ENCODE measurements at regions not wholly inside any gene's neighbourhood (a gene's known extent, or its start where the extent isn't known, plus 50 kb on each side); places are given as distances from the start of the nearest gene placed in this dataset.

- no peaks in the 10 kb centered on the region for H3K36me3 ChIP-seq (ENCODE audit: control insufficient read depth in 1 of 2, insufficient read depth in 2 of 2, low read length in 2 of 2)
- CTCF ChIA-PET = interaction anchor here (0.9 to 4.8 kb wide), 2 partner anchors 12 to 29 kb away, joined by 4 to 28 read pairs; no protein-coding TSS in a partner anchor
- peak overlapping the region; percentile 57 for H3K9ac ChIP-seq (ENCODE audit: low read length)
- TSS peak; percentile 81 for BruUV-seq (replicated peaks)
- peak overlapping the region in 1 of 2 experiments; percentile 17; a peak in 2 of 4 replicates for H3K4me3 ChIP-seq (replicated peaks in 1 of 2; ENCODE audit: low read depth in 1 of 2, low read length in 2 of 2)
- peak overlapping the region; percentile 99 for H3K27ac ChIP-seq (ENCODE audit: low read depth, low read length)
- peak overlapping the region; percentile 8 for H2AFZ ChIP-seq (ENCODE audit: low read depth, low read length, poor library complexity, severe bottlenecking)
- H4K20me1 ChIP-seq (ENCODE audit: insufficient read depth) = no peaks in the 10 kb centered on the region
- H3K27me3 ChIP-seq (ENCODE audit: insufficient read depth, low read length) = no peaks in the 10 kb centered on the region
- H3K9me2 ChIP-seq (ENCODE audit: insufficient read depth) = no peaks in the 10 kb centered on the region
- H3K79me2 ChIP-seq (ENCODE audit: insufficient read depth, low read length) = no peaks in the 10 kb centered on the region
- intact Hi-C loops (cut with micrococcal nuclease) = loop anchor here (1.0 to 5.0 kb wide), 4 partner anchors 37 to 135 kb away; no protein-coding TSS in a partner anchor
- peak; percentile 94 for DNase-seq (ENCODE audit: low read depth, low spot score)
- ATAC-seq = peak; percentile 58
- peak overlapping the region; percentile 73 for H3K4me2 ChIP-seq (ENCODE audit: low read length)
- POLR2A ChIA-PET = interaction anchor here (0.5 to 4.8 kb wide), 11 partner anchors 8 to 216 kb away, joined by 3 to 48 read pairs (median 7); partner anchors contain the start of gene RTTN
- RAD21 ChIA-PET (ENCODE audit: low non-redundant PET in 1 of 2, low total read pairs in 2 of 2, uncharacterized antibody in 2 of 2, unreplicated experiment in 2 of 2) = interaction anchor here (0.6 to 1.0 kb wide), 3 partner anchors 37 to 135 kb away, joined by 3 to 4 read pairs (median 3); no protein-coding TSS in a partner anchor
- H3K9me3 ChIP-seq (ENCODE audit: control insufficient read depth in 1 of 2, insufficient read depth in 1 of 2, low read depth in 1 of 2, low read length in 2 of 2) = no peaks in the 10 kb centered on the region
- peaks cover 82 to 97% of the 10 kb centered on the region in 2 experiments for H3K4me1 ChIP-seq (ENCODE audit: control insufficient read depth in 1 of 2, insufficient read depth in 2 of 2, low read length in 2 of 2)
- TF ChIP-seq, protein P1, sequence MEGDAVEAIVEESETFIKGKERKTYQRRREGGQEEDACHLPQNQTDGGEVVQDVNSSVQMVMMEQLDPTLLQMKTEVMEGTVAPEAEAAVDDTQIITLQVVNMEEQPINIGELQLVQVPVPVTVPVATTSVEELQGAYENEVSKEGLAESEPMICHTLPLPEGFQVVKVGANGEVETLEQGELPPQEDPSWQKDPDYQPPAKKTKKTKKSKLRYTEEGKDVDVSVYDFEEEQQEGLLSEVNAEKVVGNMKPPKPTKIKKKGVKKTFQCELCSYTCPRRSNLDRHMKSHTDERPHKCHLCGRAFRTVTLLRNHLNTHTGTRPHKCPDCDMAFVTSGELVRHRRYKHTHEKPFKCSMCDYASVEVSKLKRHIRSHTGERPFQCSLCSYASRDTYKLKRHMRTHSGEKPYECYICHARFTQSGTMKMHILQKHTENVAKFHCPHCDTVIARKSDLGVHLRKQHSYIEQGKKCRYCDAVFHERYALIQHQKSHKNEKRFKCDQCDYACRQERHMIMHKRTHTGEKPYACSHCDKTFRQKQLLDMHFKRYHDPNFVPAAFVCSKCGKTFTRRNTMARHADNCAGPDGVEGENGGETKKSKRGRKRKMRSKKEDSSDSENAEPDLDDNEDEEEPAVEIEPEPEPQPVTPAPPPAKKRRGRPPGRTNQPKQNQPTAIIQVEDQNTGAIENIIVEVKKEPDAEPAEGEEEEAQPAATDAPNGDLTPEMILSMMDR (IDR thresholded peaks at IDR 0.05 in 2 of 3, conservative IDR thresholded peaks at IDR 0.05 in 1 of 3; ENCODE audit: borderline replicate concordance in 1 of 3, insufficient read depth in 1 of 3, low read depth in 2 of 3, low read length in 2 of 3) = no peak
- TF ChIP-seq TCF7L2 (IDR thresholded peaks at IDR 0.05; ENCODE audit: borderline replicate concordance, extremely low read depth, insufficient read depth, insufficient read length) (peak; percentile 53), EZH2phosphoT487 (IDR thresholded peaks at IDR 0.05; ENCODE audit: borderline replicate concordance) (no peak), ZBTB33 (IDR thresholded peaks at IDR 0.05; ENCODE audit: extremely low read depth, insufficient replicate concordance, low read length) (peak; percentile 67), YY1 (IDR thresholded peaks at IDR 0.05; ENCODE audit: extremely low read depth, insufficient replicate concordance, low read depth, low read length) (peak; percentile 77), EZH2 (IDR thresholded peaks at IDR 0.05) (no peak), FOSL1 (IDR thresholded peaks at IDR 0.05; ENCODE audit: low read depth) (no peak), SP1 (IDR thresholded peaks at IDR 0.05; ENCODE audit: low read depth) (no peak), POLR2AphosphoS5 (IDR thresholded peaks at IDR 0.05; ENCODE audit: low read depth, low read length) (peak; percentile 51), RAD21 (IDR thresholded peaks at IDR 0.05; ENCODE audit: low read depth) (no peak), REST (IDR thresholded peaks at IDR 0.05; ENCODE audit: low read depth) (no peak)
These were observed 132.9 kb downstream of the SOCS6 start for GRCh38 chr18:70421471-70422390.

Measured in HCT116 (cell line).